Caco-2 (cell line): ENCODE measurements at regions not wholly inside any gene's neighbourhood (a gene's known extent, or its start where the extent isn't known, plus 50 kb on each side); places are given as distances from the start of the nearest gene placed in this dataset.

ENCODE experiments used
- BruUV-seq: library from RNA; stranded (reverse); fragments of 400-500 nt; replicated peaks from 2 replicates; lab custom pipeline; 2021; lab: Mats Ljungman, UMichigan
- CTCF ChIA-PET: fragments of 300-600 bp; sonication (Branson Sonifier 250); formaldehyde crosslinking; loops from one replicate; lab custom pipeline; 2022; ENCODE audit warnings: antibody characterized with exemption; lab: Charles Lee
- POLR2A ChIA-PET: fragments of 300-600 bp; sonication (Branson Sonifier 250); formaldehyde crosslinking; loops from one replicate; lab custom pipeline; 2022; ENCODE audit warnings: antibody characterized with exemption; lab: Charles Lee
- DNase-seq, 2 experiments: peaks; one replicate each; pipeline versions ENCODE4 v3.0.0 to v3.0.0-alpha.2; 2020 to 2022
- H3K27me3 ChIP-seq: replicated peaks from 2 replicates; pipeline ENCODE4 v1.6.0; 2011; ENCODE audit warnings: low read length; ENCODE audit not compliant: control insufficient read depth, insufficient read depth
- H3K36me3 ChIP-seq: 2 replicates; pipeline ENCODE4 v1.5.1; 2011; ENCODE audit warnings: low read length; ENCODE audit not compliant: control insufficient read depth, insufficient read depth
- H3K4me1 ChIP-seq: fragments of 250-450 bp; sonication (Bioruptor Pico); 2 replicates; pipeline ENCODE4 v1.5.1; 2020; ENCODE audit warnings: mild to moderate bottlenecking
- H3K4me3 ChIP-seq: 2 replicates; pipeline ENCODE4 v1.5.1; 2011; ENCODE audit warnings: low read depth, mild to moderate bottlenecking, control low read depth, low read length
- H3K9me3 ChIP-seq: fragments of 250-450 bp; sonication (Bioruptor Pico); 2 replicates; pipeline ENCODE4 v1.5.1; 2020; ENCODE audit warnings: mild to moderate bottlenecking, moderate library complexity
- H3K27ac Mint-ChIP-seq: one replicate; pipeline ENCODE4 v1.8.0; 2022; ENCODE audit warnings: mixed read lengths; ENCODE audit not compliant: unreplicated experiment
- H3K27me3 Mint-ChIP-seq: one replicate; pipeline ENCODE4 v1.8.0; 2022; ENCODE audit warnings: mixed read lengths; ENCODE audit not compliant: insufficient read depth, unreplicated experiment
- H3K36me3 Mint-ChIP-seq: one replicate; pipeline ENCODE4 v1.8.0; 2022; ENCODE audit warnings: mild to moderate bottlenecking, mixed read lengths; ENCODE audit not compliant: insufficient read depth, unreplicated experiment
- H3K4me1 Mint-ChIP-seq: one replicate; pipeline ENCODE4 v1.8.0; 2022; ENCODE audit warnings: low read depth, mixed read lengths; ENCODE audit not compliant: unreplicated experiment
- H3K4me3 Mint-ChIP-seq: one replicate; pipeline ENCODE4 v1.8.0; 2022; ENCODE audit warnings: mild to moderate bottlenecking, moderate library complexity, mixed read lengths; ENCODE audit not compliant: unreplicated experiment
- H3K9me3 Mint-ChIP-seq: one replicate; pipeline ENCODE4 v1.8.0; 2022; ENCODE audit warnings: mixed read lengths; ENCODE audit not compliant: unreplicated experiment
- CTCF ChIP-seq, 2 experiments: fragments of 200-600 bp in 1 of 2; IDR thresholded peaks; 1 replicate in 1 of 2; 2 replicates in 1 of 2; pipeline versions ENCODE4 v1.5.1 to v1.8.0; 2011 to 2022; ENCODE audit warnings: antibody characterized with exemption in 1 of 2, control low read depth in 1 of 2, inconsistent platforms in 1 of 2, low read depth in 1 of 2, low read length in 1 of 2, mild to moderate bottlenecking in 1 of 2, moderate library complexity in 1 of 2; ENCODE audit not compliant: insufficient read depth in 1 of 2, severe bottlenecking in 1 of 2, unreplicated experiment in 1 of 2
- intact Hi-C: fragments of 100-400 bp; cut with micrococcal nuclease; formaldehyde crosslinking; loops from one replicate; pipeline ENCODE4 v1.10.0; 2022; ENCODE audit not compliant: unreplicated experiment

- no TSS peak for BruUV-seq
- no peaks in the 10 kb centered on the region for H3K27me3 ChIP-seq
- ChIA-PET POLR2A (no interaction called here), CTCF (no interaction called here)
- intact Hi-C loops = no loop called here
- no peak overlapping the region for H3K4me3 Mint-ChIP-seq
- no peak for DNase-seq
- H3K27ac Mint-ChIP-seq = no peak overlapping the region
- H3K4me3 ChIP-seq = no peak overlapping the region
- H3K9me3 Mint-ChIP-seq = no peaks in the 10 kb centered on the region
- no peaks in the 10 kb centered on the region for H3K36me3 Mint-ChIP-seq
- peaks cover 8% of the 10 kb centered on the region for H3K27me3 Mint-ChIP-seq
- 0 out of 2 replicates have a peak, but pooled peaks cover 3% of the 10 kb centered on the region for H3K9me3 ChIP-seq
- TF ChIP-seq CTCF (IDR thresholded peaks at IDR 0.05; ENCODE audit: insufficient read depth in 1 of 2, low read depth in 1 of 2, low read length in 1 of 2, severe bottlenecking in 1 of 2, unreplicated experiment in 1 of 2) = no peak
- no peaks in the 10 kb centered on the region for H3K36me3 ChIP-seq
- no peaks in the 10 kb centered on the region for H3K4me1 ChIP-seq
- H3K4me1 Mint-ChIP-seq = no peaks in the 10 kb centered on the region
Observed at GRCh38 chr12:4086481-4086880, 187.1 kb upstream of the CCND2 start.

- no peak overlapping the region for H3K4me3 Mint-ChIP-seq
- H3K4me3 ChIP-seq = no peak overlapping the region
- ChIA-PET CTCF (interaction anchor here (1.0 kb wide), 1 partner anchor 193 kb away, joined by 3 read pairs; no protein-coding TSS in a partner anchor), POLR2A (interaction anchor here (0.6 kb wide), 1 partner anchor 187 kb away, joined by 3 read pairs; no protein-coding TSS in a partner anchor)
- no peak overlapping the region for H3K27ac Mint-ChIP-seq
- DNase-seq = no peak
- 0 out of 2 replicates have a peak, but pooled peaks cover 3% of the 10 kb centered on the region for H3K9me3 ChIP-seq
- no peak for TF ChIP-seq CTCF (IDR thresholded peaks at IDR 0.05; ENCODE audit: insufficient read depth in 1 of 2, low read depth in 1 of 2, low read length in 1 of 2, severe bottlenecking in 1 of 2, unreplicated experiment in 1 of 2)
- no TSS peak for BruUV-seq
- peaks cover 7% of the 10 kb centered on the region for H3K4me1 Mint-ChIP-seq
- no peaks in the 10 kb centered on the region for H3K4me1 ChIP-seq
- no peaks in the 10 kb centered on the region for H3K27me3 ChIP-seq
- H3K9me3 Mint-ChIP-seq = no peaks in the 10 kb centered on the region
- intact Hi-C loops = no loop called here
- no peaks in the 10 kb centered on the region for H3K36me3 ChIP-seq
- H3K27me3 Mint-ChIP-seq = peaks cover 5% of the 10 kb centered on the region
- H3K36me3 Mint-ChIP-seq = no peaks in the 10 kb centered on the region
Observed at GRCh38 chr12:4084573-4084972, 189.0 kb upstream of the CCND2 start.

- no peak overlapping the region for H3K27ac Mint-ChIP-seq
Observed at GRCh38 chr12:4082809-4083403, 190.7 kb upstream of the CCND2 start.

More at GRCh38 chr12:4082809-4083403, 190.7 kb upstream of the CCND2 start:
- no peaks in the 10 kb centered on the region for H3K36me3 ChIP-seq
- no TSS peak for BruUV-seq
- no peaks in the 10 kb centered on the region for H3K27me3 ChIP-seq
- Mint-ChIP-seq H3K4me3 (no peak overlapping the region), H3K36me3 (no peaks in the 10 kb centered on the region), H3K27me3 (peaks cover 5% of the 10 kb centered on the region), H3K4me1 (peaks cover 7% of the 10 kb centered on the region), H3K9me3 (no peaks in the 10 kb centered on the region)
- no peaks in the 10 kb centered on the region for H3K4me1 ChIP-seq
- POLR2A ChIA-PET = no interaction called here
- DNase-seq = no peak
- intact Hi-C loops = no loop called here
- H3K9me3 ChIP-seq = 0 out of 2 replicates have a peak, but pooled peaks cover 3% of the 10 kb centered on the region
- TF ChIP-seq CTCF (IDR thresholded peaks at IDR 0.05; ENCODE audit: insufficient read depth in 1 of 2, low read depth in 1 of 2, low read length in 1 of 2, severe bottlenecking in 1 of 2, unreplicated experiment in 1 of 2) = no peak
- H3K4me3 ChIP-seq = no peak overlapping the region
- CTCF ChIA-PET = no interaction called here
